ENCODE measurements at regions not wholly inside any gene's neighbourhood (a gene's known extent, or its start where the extent isn't known, plus 50 kb on each side); places are given as distances from the start of the nearest gene placed in this dataset.

GRCh38 chr2:76413436-76413835 is 702.7 kb upstream of the GCFC2 start:
- Mint-ChIP-seq H3K27ac (ENCODE audit: low read depth, unreplicated experiment) (no peak overlapping the region), H3K4me3 (ENCODE audit: unreplicated experiment) (no peak overlapping the region), H3K27me3 (ENCODE audit: insufficient read depth, unreplicated experiment) (peaks cover 38% of the 10 kb centered on the region), H3K36me3 (ENCODE audit: insufficient read depth, unreplicated experiment) (no peaks in the 10 kb centered on the region), H3K4me1 (ENCODE audit: insufficient read depth, unreplicated experiment) (no peaks in the 10 kb centered on the region), H3K9me3 (ENCODE audit: unreplicated experiment) (no peaks in the 10 kb centered on the region)
- TF ChIP-seq, protein P1, sequence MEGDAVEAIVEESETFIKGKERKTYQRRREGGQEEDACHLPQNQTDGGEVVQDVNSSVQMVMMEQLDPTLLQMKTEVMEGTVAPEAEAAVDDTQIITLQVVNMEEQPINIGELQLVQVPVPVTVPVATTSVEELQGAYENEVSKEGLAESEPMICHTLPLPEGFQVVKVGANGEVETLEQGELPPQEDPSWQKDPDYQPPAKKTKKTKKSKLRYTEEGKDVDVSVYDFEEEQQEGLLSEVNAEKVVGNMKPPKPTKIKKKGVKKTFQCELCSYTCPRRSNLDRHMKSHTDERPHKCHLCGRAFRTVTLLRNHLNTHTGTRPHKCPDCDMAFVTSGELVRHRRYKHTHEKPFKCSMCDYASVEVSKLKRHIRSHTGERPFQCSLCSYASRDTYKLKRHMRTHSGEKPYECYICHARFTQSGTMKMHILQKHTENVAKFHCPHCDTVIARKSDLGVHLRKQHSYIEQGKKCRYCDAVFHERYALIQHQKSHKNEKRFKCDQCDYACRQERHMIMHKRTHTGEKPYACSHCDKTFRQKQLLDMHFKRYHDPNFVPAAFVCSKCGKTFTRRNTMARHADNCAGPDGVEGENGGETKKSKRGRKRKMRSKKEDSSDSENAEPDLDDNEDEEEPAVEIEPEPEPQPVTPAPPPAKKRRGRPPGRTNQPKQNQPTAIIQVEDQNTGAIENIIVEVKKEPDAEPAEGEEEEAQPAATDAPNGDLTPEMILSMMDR (IDR thresholded peaks at IDR 0.05; ENCODE audit: unreplicated experiment): no peak
- intact Hi-C loops (cut with micrococcal nuclease): no loop called here
- no peak for DNase-seq (ENCODE audit: unreplicated experiment)
- ChIA-PET POLR2A (no interaction called here), CTCF (no interaction called here)
- no TSS peak for BruUV-seq (replicated peaks)

- CTCF ChIA-PET: interaction anchor here (0.7 kb wide), 1 partner anchor 1529 kb away, joined by 3 read pairs; no protein-coding TSS in a partner anchor
- no peaks in the 10 kb centered on the region for H3K27me3 Mint-ChIP-seq (ENCODE audit: insufficient read depth, unreplicated experiment)
- DNase-seq (ENCODE audit: unreplicated experiment): no peak
- intact Hi-C loops (cut with micrococcal nuclease): no loop called here
- TF ChIP-seq, protein P1 (IDR thresholded peaks at IDR 0.05; ENCODE audit: unreplicated experiment): no peak
- POLR2A ChIA-PET: no interaction called here
- H3K36me3 Mint-ChIP-seq (ENCODE audit: insufficient read depth, unreplicated experiment): no peaks in the 10 kb centered on the region
- no TSS peak for BruUV-seq (replicated peaks)
- peaks cover 5% of the 10 kb centered on the region for H3K9me3 Mint-ChIP-seq (ENCODE audit: unreplicated experiment)
- H3K4me3 Mint-ChIP-seq (ENCODE audit: unreplicated experiment): no peak overlapping the region
- H3K4me1 Mint-ChIP-seq (ENCODE audit: insufficient read depth, unreplicated experiment): no peaks in the 10 kb centered on the region
- no peak overlapping the region for H3K27ac Mint-ChIP-seq (ENCODE audit: low read depth, unreplicated experiment)
These were observed 695.6 kb upstream of the GCFC2 start for GRCh38 chr2:76406134-76406855.

- DNase-seq (ENCODE audit: unreplicated experiment): no peak
- peaks cover 13% of the 10 kb centered on the region for H3K27me3 Mint-ChIP-seq (ENCODE audit: insufficient read depth, unreplicated experiment)
- no peak overlapping the region for H3K27ac Mint-ChIP-seq (ENCODE audit: low read depth, unreplicated experiment)
- intact Hi-C loops (cut with micrococcal nuclease): no loop called here
- ChIA-PET POLR2A (interaction anchor here (0.5 kb wide), 1 partner anchor 170 kb away, joined by 4 read pairs; no protein-coding TSS in a partner anchor), CTCF (interaction anchor here (0.6 to 0.7 kb wide), 3 partner anchors 145 to 496 kb away, joined by 3 to 5 read pairs (median 4); no protein-coding TSS in a partner anchor)
- H3K4me3 Mint-ChIP-seq (ENCODE audit: unreplicated experiment): no peak overlapping the region
- TF ChIP-seq, protein P1 (IDR thresholded peaks at IDR 0.05; ENCODE audit: unreplicated experiment): no peak
- H3K4me1 Mint-ChIP-seq (ENCODE audit: insufficient read depth, unreplicated experiment): no peaks in the 10 kb centered on the region
- BruUV-seq (replicated peaks): no TSS peak
- no peaks in the 10 kb centered on the region for H3K36me3 Mint-ChIP-seq (ENCODE audit: insufficient read depth, unreplicated experiment)
- no peaks in the 10 kb centered on the region for H3K9me3 Mint-ChIP-seq (ENCODE audit: unreplicated experiment)
These were observed 682.6 kb upstream of the GCFC2 start for GRCh38 chr2:76393356-76393755.

DNA sequence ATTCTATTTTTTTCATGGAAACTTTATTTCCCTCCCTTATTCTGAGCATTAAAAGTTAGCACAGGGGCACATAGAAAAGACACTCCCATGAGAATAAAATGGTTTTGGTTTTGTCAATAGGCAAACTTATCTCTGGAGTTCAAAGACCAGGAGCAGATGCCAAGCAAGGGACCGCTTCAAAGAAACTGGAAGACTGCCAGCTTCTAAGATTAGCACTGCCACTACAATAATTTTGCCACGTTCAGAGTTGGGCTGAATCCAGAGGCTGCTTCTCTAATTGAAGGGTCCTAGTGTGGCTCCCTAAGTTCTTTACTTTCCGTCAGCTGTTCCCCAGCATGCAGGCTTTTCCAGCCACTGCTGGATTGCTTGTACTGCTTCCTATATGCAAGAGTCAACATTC is 681.0 kb upstream of the GCFC2 start:
- Mint-ChIP-seq H3K9me3 (ENCODE audit: unreplicated experiment) (no peaks in the 10 kb centered on the region), H3K36me3 (ENCODE audit: insufficient read depth, unreplicated experiment) (no peaks in the 10 kb centered on the region)

More for the DNA sequence above, 681.0 kb upstream of the GCFC2 start:
- no peak for DNase-seq (ENCODE audit: unreplicated experiment)
- ChIA-PET POLR2A (no interaction called here), CTCF (no interaction called here)
- intact Hi-C loops (cut with micrococcal nuclease): no loop called here
- Mint-ChIP-seq H3K4me3 (ENCODE audit: unreplicated experiment) (no peak overlapping the region), H3K27ac (ENCODE audit: low read depth, unreplicated experiment) (no peak overlapping the region), H3K27me3 (ENCODE audit: insufficient read depth, unreplicated experiment) (no peaks in the 10 kb centered on the region), H3K4me1 (ENCODE audit: insufficient read depth, unreplicated experiment) (no peaks in the 10 kb centered on the region)
- no TSS peak for BruUV-seq (replicated peaks)
- TF ChIP-seq, protein P1 (IDR thresholded peaks at IDR 0.05; ENCODE audit: unreplicated experiment): no peak

Data from MCF 10A (cell line).